Hepatocyte (in vitro differentiated cells): ENCODE measurements at regions not wholly inside any gene's neighbourhood (a gene's known extent, or its start where the extent isn't known, plus 50 kb on each side); places are given as distances from the start of the nearest gene placed in this dataset.

ENCODE experiments used
- CTCF ChIP-seq: fragments of 200-600 bp; sonication (generic); IDR thresholded peaks from 2 replicates; pipeline ENCODE4 v1.5.1; 2016; ENCODE audit warnings: antibody characterized with exemption, mild to moderate bottlenecking; ENCODE audit not compliant: poor library complexity
- EZH2 ChIP-seq: fragments of 200-600 bp; sonication (generic); IDR thresholded peaks from 2 replicates; pipeline ENCODE4 v1.6.1; 2016; ENCODE audit warnings: antibody characterized with exemption, mild to moderate bottlenecking, borderline replicate concordance
- EZH2phosphoT487 ChIP-seq: fragments of 200-600 bp; sonication (generic); IDR thresholded peaks from one replicate; pipeline ENCODE4 v1.6.1; 2018; ENCODE audit warnings: antibody characterized with exemption, mild to moderate bottlenecking, low read depth, moderate library complexity; ENCODE audit not compliant: unreplicated experiment, severe bottlenecking

- TF ChIP-seq CTCF (no peak), EZH2 (no peak), EZH2phosphoT487 (no peak)
These were observed 1945.3 kb upstream of the RAG2 start for GRCh38 chr11:38543311-38543710.
